H1 (cell line): ENCODE measurements at regions not wholly inside any gene's neighbourhood (a gene's known extent, or its start where the extent isn't known, plus 50 kb on each side); places are given as distances from the start of the nearest gene placed in this dataset.

ENCODE experiments used
- CTCF ChIP-seq, 3 experiments: IDR thresholded peaks; 1 replicate in 2 of 3; 2 replicates in 1 of 3; pipeline versions ENCODE4 v1.5.1 to v1.6.1; 2011; ENCODE audit warnings: low read length in 3 of 3, mild to moderate bottlenecking in 3 of 3, inconsistent platforms in 2 of 3, low read depth in 1 of 3, moderate library complexity in 1 of 3; ENCODE audit not compliant: insufficient read depth in 1 of 3; ENCODE audit errors: control extremely low read depth in 1 of 3
- EP300 ChIP-seq, 2 experiments: IDR thresholded peaks; 1 replicate in 1 of 2; 2 replicates in 1 of 2; pipeline ENCODE4 v1.6.1; 2011 to 2012; ENCODE audit warnings: low read depth in 2 of 2, low read length in 2 of 2, mild to moderate bottlenecking in 2 of 2, borderline replicate concordance in 1 of 2, inconsistent platforms in 1 of 2, moderate library complexity in 1 of 2
- EZH2 ChIP-seq: fragments of 200-600 bp; sonication (generic); IDR thresholded peaks from 2 replicates; pipeline ENCODE4 v1.7.1; 2012; ENCODE audit warnings: low read depth, mild to moderate bottlenecking, moderate library complexity, low read length, inconsistent platforms; ENCODE audit not compliant: severe bottlenecking
- JUND ChIP-seq: IDR thresholded peaks from 2 replicates; pipeline ENCODE4 v1.6.1; 2011; ENCODE audit warnings: mild to moderate bottlenecking, improper control_type of control experiment, low read length
- POLR2A ChIP-seq, 2 experiments: IDR thresholded peaks; 1 replicate in 1 of 2; 2 replicates in 1 of 2; pipeline ENCODE4 v1.6.1; 2011; ENCODE audit warnings: low read depth in 2 of 2, low read length in 2 of 2, mild to moderate bottlenecking in 2 of 2; ENCODE audit errors: control extremely low read depth in 1 of 2
- POLR2AphosphoS5 ChIP-seq: IDR thresholded peaks from 2 replicates; pipeline ENCODE4 v1.6.1; 2011; ENCODE audit warnings: low read depth, low read length

- TF ChIP-seq EP300 (IDR thresholded peaks at IDR 0.05; ENCODE audit: borderline replicate concordance in 1 of 2, low read depth in 2 of 2, low read length in 2 of 2) (no peak), EZH2 (no peak), JUND (no peak), POLR2AphosphoS5 (no peak), CTCF (IDR thresholded peaks at IDR 0.05; ENCODE audit: control extremely low read depth in 1 of 3, insufficient read depth in 1 of 3, low read depth in 1 of 3, low read length in 3 of 3) (no peak), POLR2A (IDR thresholded peaks at IDR 0.05; ENCODE audit: control extremely low read depth in 1 of 2, low read depth in 2 of 2, low read length in 2 of 2) (no peak)
These were observed 82.0 kb upstream of the PDZD8 start for GRCh38 chr10:117457071-117457810.
